ENCODE measurements at regions not wholly inside any gene's neighbourhood (a gene's known extent, or its start where the extent isn't known, plus 50 kb on each side); places are given as distances from the start of the nearest gene placed in this dataset.

DNA sequence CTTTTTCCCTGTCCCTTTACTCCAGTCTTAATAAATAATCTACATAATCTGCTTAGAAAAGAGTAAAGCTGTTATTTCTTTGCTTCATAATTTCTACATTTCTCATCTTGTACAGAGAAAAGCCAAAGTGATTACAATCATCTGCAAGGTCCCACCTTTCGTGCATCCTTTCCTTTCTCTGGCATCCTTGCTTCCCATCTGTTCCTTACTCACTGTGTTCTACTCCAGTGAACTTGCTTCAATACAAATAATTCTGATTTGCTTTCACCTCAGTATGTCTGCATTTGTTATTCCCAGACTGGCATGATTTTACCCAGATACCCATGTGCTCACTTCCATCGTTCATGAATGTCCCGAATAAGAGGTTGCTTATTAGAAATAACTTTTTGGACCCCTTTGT, 99.4 kb upstream of the DSEL start:
- no peak for DNase-seq (ENCODE audit: low read depth)
- TF ChIP-seq CTCF (conservative IDR thresholded peaks at IDR 0.05; ENCODE audit: control insufficient read depth, insufficient read depth, low read depth, low read length): no peak
- no peak overlapping the region for H3K4me3 ChIP-seq (ENCODE audit: control insufficient read depth, low read depth, low read length)

DNA sequence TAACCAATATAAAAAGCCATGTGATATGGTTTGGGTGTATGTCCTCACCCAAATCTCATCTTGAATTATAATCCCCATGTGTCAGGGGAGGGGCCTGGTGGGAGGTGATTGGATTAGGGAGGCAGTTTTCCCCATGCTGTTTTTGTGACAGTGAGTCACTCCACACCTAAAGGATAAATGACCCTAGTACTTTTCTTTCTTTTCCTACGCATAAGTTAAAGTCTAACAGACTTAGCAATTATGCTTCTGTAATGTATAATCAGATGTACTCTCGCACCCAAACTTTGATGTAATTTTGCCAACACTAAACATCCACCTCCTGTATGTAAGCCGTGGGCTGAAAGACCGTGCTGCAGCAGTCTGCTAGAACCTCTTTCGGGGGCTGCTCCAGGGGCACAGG, 97.2 kb upstream of the DSEL start:
- H3K4me3 ChIP-seq (ENCODE audit: control insufficient read depth, low read depth, low read length): no peak overlapping the region
- DNase-seq (ENCODE audit: low read depth): no peak
- TF ChIP-seq CTCF (conservative IDR thresholded peaks at IDR 0.05; ENCODE audit: control insufficient read depth, insufficient read depth, low read depth, low read length): no peak

GRCh38 chr18:67612281-67612680, 95.8 kb upstream of the DSEL start:
- DNase-seq (ENCODE audit: low read depth): no peak
- no peak for TF ChIP-seq CTCF (conservative IDR thresholded peaks at IDR 0.05; ENCODE audit: control insufficient read depth, insufficient read depth, low read depth, low read length)
- no peak overlapping the region for H3K4me3 ChIP-seq (ENCODE audit: control insufficient read depth, low read depth, low read length)

GRCh38 chr18:67608615-67609273, 92.2 kb upstream of the DSEL start:
- no peak for TF ChIP-seq CTCF (conservative IDR thresholded peaks at IDR 0.05; ENCODE audit: control insufficient read depth, insufficient read depth, low read depth, low read length)

DNA sequence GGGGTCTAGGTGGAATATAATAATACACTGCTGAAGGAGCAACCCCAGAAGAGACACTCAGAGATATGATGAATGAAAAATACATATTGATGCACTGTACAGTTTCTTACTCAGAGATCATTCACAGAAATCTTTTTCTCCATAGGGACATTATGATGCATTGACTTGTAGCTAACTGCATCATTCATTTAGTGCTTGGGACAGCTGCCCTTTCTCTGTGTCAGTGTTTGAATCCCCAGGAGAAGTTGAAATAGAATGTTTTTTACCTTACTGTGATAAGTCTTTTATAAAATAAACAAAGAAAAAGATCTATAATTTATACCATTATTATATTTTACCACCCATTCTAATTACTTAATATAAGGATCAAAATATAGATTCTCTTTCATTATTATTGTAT, 91.7 kb upstream of the DSEL start:
- no peak for DNase-seq (ENCODE audit: low read depth)
- no peak overlapping the region for H3K4me3 ChIP-seq (ENCODE audit: control insufficient read depth, low read depth, low read length)
- TF ChIP-seq CTCF (conservative IDR thresholded peaks at IDR 0.05; ENCODE audit: control insufficient read depth, insufficient read depth, low read depth, low read length): no peak

More at GRCh38 chr18:67608615-67609273, 92.2 kb upstream of the DSEL start:
- DNase-seq (ENCODE audit: low read depth): peak; percentile 60
- no peak overlapping the region for H3K4me3 ChIP-seq (ENCODE audit: control insufficient read depth, low read depth, low read length)

- DNase-seq (ENCODE audit: low read depth): peak; percentile 80
- H3K4me3 ChIP-seq (ENCODE audit: control insufficient read depth, low read depth, low read length): no peak overlapping the region
- no peak for TF ChIP-seq CTCF (conservative IDR thresholded peaks at IDR 0.05; ENCODE audit: control insufficient read depth, insufficient read depth, low read depth, low read length)
Observed at GRCh38 chr18:67600181-67601180, 84.0 kb upstream of the DSEL start.
